ENCODE measurements at regions not wholly inside any gene's neighbourhood (a gene's known extent, or its start where the extent isn't known, plus 50 kb on each side); places are given as distances from the start of the nearest gene placed in this dataset.

- intact Hi-C loops (cut with micrococcal nuclease) (no loop called here), in situ Hi-C loops (cut with MboI) (no loop called here)
- no peak overlapping the region for H3K27ac ChIP-seq (ENCODE audit: extremely low read depth, low read depth, low read length)
- H3K36me3 ChIP-seq (ENCODE audit: control insufficient read depth, insufficient read depth, low read length) = no peaks in the 10 kb centered on the region
- ATAC-seq (no peak), DNase-seq (ENCODE audit: extremely low read depth in 1 of 4, low spot score in 3 of 4) (no peak), FAIRE-seq (no peak)
- no peaks in the 10 kb centered on the region for H3K79me2 ChIP-seq (ENCODE audit: control insufficient read depth, insufficient read depth, low read length)
- H3K27me3 ChIP-seq (ENCODE audit: control insufficient read depth in 2 of 2, insufficient read depth in 2 of 2, low read length in 2 of 2) = peaks cover 0 to 5% of the 10 kb centered on the region in 2 experiments; a peak in 2 of 5 replicates
- ChIA-PET CTCF (ENCODE audit: low intra/inter-chr PET ratio) (no interaction called here), POLR2A (no interaction called here)
- H3K9me1 ChIP-seq (ENCODE audit: control insufficient read depth, insufficient read depth, low read length) = no peaks in the 10 kb centered on the region
- TF ChIP-seq NBN (IDR thresholded peaks at IDR 0.05; ENCODE audit: low read depth) (no peak), XRCC4 (IDR thresholded peaks at IDR 0.05; ENCODE audit: extremely low read depth, insufficient read depth, insufficient read length) (no peak), NRF1 (conservative IDR thresholded peaks at IDR 0.05 in 1 of 2, IDR thresholded peaks at IDR 0.05 in 1 of 2) (no peak), ZMIZ1 (IDR thresholded peaks at IDR 0.05; ENCODE audit: low read depth in 2 of 2, low read length in 2 of 2) (no peak), POLR2AphosphoS5 (IDR thresholded peaks at IDR 0.05; ENCODE audit: control insufficient read depth, insufficient read depth, low read depth, low read length) (no peak), CSDE1 (IDR thresholded peaks at IDR 0.05) (no peak), RFX5 (IDR thresholded peaks at IDR 0.05; ENCODE audit: low read depth, low read length) (no peak), CBX8 (IDR thresholded peaks at IDR 0.05; ENCODE audit: borderline replicate concordance, extremely low read depth, low read depth, low read length, poor library complexity, severe bottlenecking) (no peak), ZNF511 (CRISPR knock-in tag; IDR thresholded peaks at IDR 0.05) (no peak), TEAD2 (tag; IDR thresholded peaks at IDR 0.05) (no peak), CHD4 (IDR thresholded peaks at IDR 0.05; ENCODE audit: insufficient read depth, insufficient replicate concordance, low read depth, low read length, poor library complexity, severe bottlenecking) (no peak), SNAPC5 (CRISPR knock-in tag; IDR thresholded peaks at IDR 0.05) (no peak)
- no peak overlapping the region for H3K9ac ChIP-seq (ENCODE audit: insufficient read depth in 1 of 2, low read depth in 2 of 2, low read length in 2 of 2)
- no TSS peak for BruUV-seq (replicated peaks)
- H3K4me3 ChIP-seq = no peak overlapping the region
- H3K4me2 ChIP-seq (ENCODE audit: insufficient read depth, low read length) = no peak overlapping the region
- H2AFZ ChIP-seq (ENCODE audit: low read depth, low read length) = no peak overlapping the region
- no peaks in the 10 kb centered on the region for H3K9me3 ChIP-seq (replicated peaks; ENCODE audit: control insufficient read depth, insufficient read depth, low read depth, low read length)
- no peaks in the 10 kb centered on the region for H4K20me1 ChIP-seq (replicated peaks; ENCODE audit: control insufficient read depth, insufficient read depth, low read length)
- WGBS (ENCODE audit: insufficient coverage, low coverage, missing lambda C conversion rate) = 6% methylated on average over 8 of the region's 8 CpGs
- no peaks in the 10 kb centered on the region for H3K4me1 ChIP-seq (replicated peaks in 1 of 2; ENCODE audit: control insufficient read depth in 2 of 2, insufficient read depth in 2 of 2, low read length in 2 of 2)
Measured at GRCh38 chr15:96764946-96765345, 434.4 kb downstream of the NR2F2 start.

Measured in K562 (cell line).